ENCODE measurements at regions not wholly inside any gene's neighbourhood (a gene's known extent, or its start where the extent isn't known, plus 50 kb on each side); places are given as distances from the start of the nearest gene placed in this dataset.
"Not testable (repeated sequence)": the region's sequence is repeated elsewhere in the genome, so short reads cannot be mapped to it uniquely, and the experiment has no call there.

DNA sequence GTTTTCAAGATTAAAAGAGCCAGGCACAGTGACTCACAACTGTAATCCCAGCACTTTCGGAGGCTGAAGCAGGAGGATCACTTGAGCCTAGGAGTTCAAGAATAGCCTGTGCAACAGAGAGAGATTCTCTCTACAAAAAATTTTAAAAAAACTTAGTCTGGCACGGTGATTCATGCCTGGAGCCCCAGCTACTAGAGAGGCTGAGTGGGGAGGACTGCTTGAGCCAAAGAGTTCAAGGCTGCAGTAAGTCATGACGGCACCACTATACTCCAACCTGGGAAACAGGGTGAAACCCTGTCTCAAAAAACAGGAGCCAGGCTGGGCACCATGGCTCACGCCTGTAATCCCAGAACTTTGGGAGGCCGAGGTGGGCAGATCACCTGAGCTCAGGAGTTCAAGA lies 86.6 kb upstream of the KCTD7 start:
- TF ChIP-seq POLR2AphosphoS5 (IDR thresholded peaks at IDR 0.05; ENCODE audit: low read depth, low read length) (no peak), TAF1 (IDR thresholded peaks at IDR 0.05; ENCODE audit: low read depth, low read length) (no peak), SPI1 (IDR thresholded peaks at IDR 0.05; ENCODE audit: low read depth, low read length) (no peak), POLR2A (IDR thresholded peaks at IDR 0.05; ENCODE audit: low read depth, low read length) (no peak), POU2F2 (IDR thresholded peaks at IDR 0.05; ENCODE audit: low read depth, low read length) (no peak), PAX5 (IDR thresholded peaks at IDR 0.05; ENCODE audit: insufficient read depth, low read length, severe bottlenecking) (no peak)
- DNase-seq (ENCODE audit: insufficient read length, low spot score) (no peak), FAIRE-seq (no peak)

DNA sequence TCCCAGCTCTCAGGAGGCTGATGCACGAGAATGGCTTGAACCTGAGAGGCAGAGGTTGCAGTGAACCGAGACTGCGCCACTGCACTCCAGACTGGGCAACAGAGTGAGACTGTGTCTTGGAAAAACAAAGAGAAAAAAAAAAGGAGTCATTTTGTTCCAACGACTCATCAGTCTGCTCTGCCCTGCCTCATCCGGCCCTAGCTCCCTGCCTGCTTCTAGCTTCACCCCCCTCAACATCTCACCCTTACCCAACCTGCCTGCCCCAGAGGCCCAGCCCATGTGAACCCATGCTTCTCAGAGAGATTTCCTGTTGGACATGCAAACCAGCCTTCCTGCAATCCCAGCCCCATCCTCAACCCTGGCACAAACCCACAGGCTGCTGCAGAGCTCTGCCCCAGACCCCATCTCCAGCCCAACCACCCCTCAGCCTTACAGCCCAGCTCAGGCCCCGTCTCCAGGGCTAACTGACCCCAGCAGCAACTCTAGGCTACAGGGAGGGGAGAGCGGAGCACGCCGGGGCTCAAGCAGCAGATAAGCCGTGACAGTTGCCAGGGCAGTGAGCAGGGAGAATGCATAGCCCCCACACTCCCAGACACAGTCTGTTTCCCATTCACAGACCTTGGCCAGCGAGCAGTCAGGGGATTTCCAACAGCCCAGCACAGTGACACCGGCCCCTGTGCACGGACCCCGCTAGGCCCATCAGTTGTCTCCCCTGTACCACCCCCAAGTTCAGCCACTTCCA lies 86.0 kb upstream of the KCTD7 start:
- no peak for DNase-seq (ENCODE audit: insufficient read length, low spot score)
- FAIRE-seq = no peak
- TF ChIP-seq POLR2AphosphoS5 (IDR thresholded peaks at IDR 0.05; ENCODE audit: low read depth, low read length) = no peak
- no peak for TF ChIP-seq PAX5 (IDR thresholded peaks at IDR 0.05; ENCODE audit: insufficient read depth, low read length, severe bottlenecking)
- TF ChIP-seq SPI1 (IDR thresholded peaks at IDR 0.05; ENCODE audit: low read depth, low read length) = no peak
- no peak for TF ChIP-seq POLR2A (IDR thresholded peaks at IDR 0.05; ENCODE audit: low read depth, low read length)
- no peak for TF ChIP-seq TAF1 (IDR thresholded peaks at IDR 0.05; ENCODE audit: low read depth, low read length)
- no peak for TF ChIP-seq POU2F2 (IDR thresholded peaks at IDR 0.05; ENCODE audit: low read depth, low read length)

DNA sequence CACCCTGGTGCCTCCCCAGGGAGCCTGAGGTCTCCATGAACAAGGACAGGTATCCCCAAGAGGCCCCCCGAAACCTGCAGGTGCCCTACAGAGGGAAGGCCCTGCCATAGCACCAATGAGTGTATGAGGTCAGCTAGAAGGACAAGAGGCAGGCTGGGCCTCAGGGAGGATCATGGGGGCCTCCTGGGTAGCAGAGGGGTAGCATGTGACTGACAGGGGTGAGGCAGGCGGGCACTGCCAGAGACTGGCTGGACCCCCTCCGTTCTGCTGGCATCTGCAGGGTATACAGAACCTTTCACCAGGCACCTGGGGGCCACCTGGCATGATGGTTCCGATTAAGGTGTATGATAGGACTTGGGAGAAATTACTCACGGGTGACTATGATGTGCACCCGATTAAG lies 79.2 kb upstream of the KCTD7 start:
- DNase-seq (ENCODE audit: insufficient read length, low spot score) = no peak
- TF ChIP-seq TAF1 (IDR thresholded peaks at IDR 0.05; ENCODE audit: low read depth, low read length) (no peak), PAX5 (IDR thresholded peaks at IDR 0.05; ENCODE audit: insufficient read depth, low read length, severe bottlenecking) (no peak), POLR2AphosphoS5 (IDR thresholded peaks at IDR 0.05; ENCODE audit: low read depth, low read length) (no peak), POU2F2 (IDR thresholded peaks at IDR 0.05; ENCODE audit: low read depth, low read length) (no peak), SPI1 (IDR thresholded peaks at IDR 0.05; ENCODE audit: low read depth, low read length) (no peak), POLR2A (IDR thresholded peaks at IDR 0.05; ENCODE audit: low read depth, low read length) (no peak)
- no peak for FAIRE-seq

DNA sequence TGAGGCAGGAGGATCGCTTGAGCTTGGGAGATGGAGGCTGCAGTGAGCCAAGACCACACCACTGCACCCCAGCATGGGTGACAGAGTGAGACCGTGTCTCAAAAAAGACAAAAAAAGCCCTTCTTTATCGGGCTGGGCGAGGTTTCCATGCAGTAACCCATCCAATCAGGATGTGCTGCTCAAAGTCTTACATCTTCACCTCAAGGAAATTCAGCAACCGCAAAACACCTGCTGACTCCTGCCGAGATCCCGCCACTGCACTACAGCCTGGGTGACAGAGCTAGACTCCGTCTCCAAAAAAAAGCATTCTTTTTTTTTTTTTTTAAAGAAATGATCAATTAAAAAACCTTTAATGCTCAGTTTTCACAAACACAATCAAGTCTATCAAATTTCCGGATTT lies 75.7 kb upstream of the KCTD7 start:
- TF ChIP-seq POU2F2 (IDR thresholded peaks at IDR 0.05; ENCODE audit: low read depth, low read length) (no peak), TAF1 (IDR thresholded peaks at IDR 0.05; ENCODE audit: low read depth, low read length) (no peak), SPI1 (IDR thresholded peaks at IDR 0.05; ENCODE audit: low read depth, low read length) (no peak), PAX5 (IDR thresholded peaks at IDR 0.05; ENCODE audit: insufficient read depth, low read length, severe bottlenecking) (no peak), POLR2A (IDR thresholded peaks at IDR 0.05; ENCODE audit: low read depth, low read length) (no peak), POLR2AphosphoS5 (IDR thresholded peaks at IDR 0.05; ENCODE audit: low read depth, low read length) (no peak)
- no peak for DNase-seq (ENCODE audit: insufficient read length, low spot score)
- no peak for FAIRE-seq

DNA sequence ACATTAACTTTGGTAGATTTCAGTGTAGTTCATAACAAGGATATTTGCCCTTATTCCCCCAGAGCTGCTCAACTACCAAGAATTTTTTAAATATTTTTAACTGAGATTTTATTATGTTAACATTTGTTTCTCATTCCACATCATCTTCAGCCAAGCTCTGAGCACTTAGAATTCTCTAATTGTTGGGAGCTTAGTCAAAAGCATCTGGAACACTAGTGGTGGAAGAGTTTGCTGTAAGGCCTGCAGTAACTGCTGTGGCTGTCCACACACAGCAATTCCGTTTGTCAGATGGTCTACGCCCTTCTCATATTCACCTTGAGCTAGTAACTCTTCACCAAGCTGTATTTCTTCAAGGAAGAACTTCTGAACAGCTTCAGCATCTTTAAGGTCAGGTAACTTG lies 75.0 kb upstream of the KCTD7 start:
- not testable (repeated sequence) for DNase-seq (ENCODE audit: insufficient read length, low spot score); FAIRE-seq

DNA sequence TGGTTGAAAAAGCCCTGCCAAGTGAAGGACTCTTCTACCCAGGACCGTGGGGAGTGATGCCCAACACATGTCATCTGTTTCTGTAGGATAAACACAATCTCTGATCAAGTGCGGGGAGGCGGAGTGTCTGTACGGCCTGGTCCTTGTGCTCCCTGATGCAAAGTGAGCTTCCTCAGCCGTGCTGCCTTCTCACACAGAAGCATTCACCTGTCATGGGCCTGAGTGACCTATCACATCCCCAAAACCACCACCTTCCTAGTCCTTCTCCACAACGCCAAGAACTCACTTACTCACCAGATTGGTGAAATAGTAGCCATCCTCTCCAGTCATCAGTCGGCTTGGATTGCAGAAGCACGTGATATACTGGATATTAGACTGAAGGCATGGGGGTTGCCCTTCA lies 74.4 kb upstream of the KCTD7 start:
- DNase-seq (ENCODE audit: insufficient read length, low spot score) = not testable (repeated sequence)
- peak; percentile 9 for FAIRE-seq

DNA sequence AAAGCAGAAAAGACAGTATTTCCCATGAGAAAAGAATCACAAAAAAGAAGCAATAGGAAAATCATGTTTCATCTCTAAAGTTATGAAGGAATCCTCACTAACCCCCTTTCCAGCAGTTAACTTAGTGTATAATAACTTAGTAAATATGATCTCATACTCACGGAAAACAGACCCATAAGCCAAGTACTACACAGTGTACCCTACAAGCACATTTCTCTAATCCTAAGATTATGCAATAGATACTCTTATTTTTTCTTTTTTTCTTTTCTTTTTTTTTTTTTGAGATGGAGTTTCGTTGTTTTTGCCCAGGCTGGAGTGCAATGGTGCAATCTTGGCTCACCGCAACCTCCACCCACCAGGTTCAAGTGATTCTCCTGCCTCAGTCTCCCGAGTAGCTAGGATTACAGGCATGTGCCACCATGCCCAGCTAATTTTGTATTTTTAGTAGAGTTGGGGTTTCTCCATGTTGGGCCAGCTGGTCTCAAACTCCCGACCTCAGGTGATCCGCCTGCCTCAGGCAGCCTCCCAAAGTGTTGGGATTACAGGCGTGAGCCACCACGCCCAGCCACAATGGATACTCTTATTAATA lies 73.7 kb upstream of the KCTD7 start:
- not testable (repeated sequence) for FAIRE-seq

DNA sequence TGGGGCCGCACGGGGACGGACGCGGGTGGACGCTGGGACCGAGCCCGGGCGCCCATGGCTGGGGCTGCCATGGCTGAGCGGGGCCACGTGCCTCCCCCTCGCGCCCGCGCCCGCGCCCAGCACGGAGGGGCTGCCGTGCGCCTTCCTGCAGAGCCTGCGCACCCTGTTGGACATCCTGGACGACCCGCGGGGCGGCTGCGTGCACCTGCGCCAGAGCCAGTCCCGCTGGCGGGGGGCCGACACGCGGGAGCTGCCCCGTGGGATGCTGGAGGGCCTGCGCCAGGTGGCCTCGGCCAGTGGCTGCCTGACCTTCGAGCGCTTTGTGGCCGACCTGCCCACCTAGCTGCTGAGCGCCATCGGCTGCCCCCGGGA lies 72.5 kb upstream of the KCTD7 start:
- FAIRE-seq (no peak), DNase-seq (ENCODE audit: insufficient read length, low spot score) (no peak)

More for the DNA sequence above, 73.7 kb upstream of the KCTD7 start:
- not testable (repeated sequence) for DNase-seq (ENCODE audit: insufficient read length, low spot score)

DNA sequence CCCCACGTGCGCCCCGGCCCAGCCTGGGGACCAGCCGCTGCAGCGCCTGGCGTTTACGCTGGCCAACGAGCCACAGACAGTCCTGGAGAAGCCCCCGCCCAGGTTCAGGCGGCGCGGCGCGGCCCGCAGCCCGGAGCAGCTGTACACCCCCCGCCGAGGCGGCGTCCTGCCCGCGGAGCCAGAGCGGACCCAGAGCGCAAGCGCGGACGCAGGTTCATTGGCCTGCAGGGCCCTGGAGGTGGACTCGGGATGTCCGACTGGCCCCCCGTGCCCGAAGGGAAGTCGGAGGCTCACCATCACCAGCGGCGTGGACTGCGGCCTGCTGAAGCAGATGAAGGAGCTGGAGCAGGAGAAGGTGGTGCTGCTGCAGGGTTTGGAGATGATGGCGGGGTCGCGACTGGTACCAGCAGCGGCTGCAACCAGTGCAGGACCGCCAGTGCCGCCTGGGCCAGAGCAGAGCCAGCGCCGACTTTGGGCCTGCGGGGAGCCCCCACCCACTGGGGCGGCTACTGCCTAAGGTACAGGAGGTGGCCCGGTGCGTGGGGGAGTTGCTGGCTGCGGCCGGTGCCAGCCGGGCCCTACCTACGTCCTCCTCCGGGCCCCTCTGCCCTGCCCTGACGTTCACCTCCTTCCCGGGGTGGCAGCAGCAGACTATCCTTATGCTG lies 72.0 kb upstream of the KCTD7 start:
- FAIRE-seq = no peak
- TF ChIP-seq POLR2AphosphoS5 (IDR thresholded peaks at IDR 0.05; ENCODE audit: low read depth, low read length) (no peak), SPI1 (IDR thresholded peaks at IDR 0.05; ENCODE audit: low read depth, low read length) (no peak), POU2F2 (IDR thresholded peaks at IDR 0.05; ENCODE audit: low read depth, low read length) (no peak), POLR2A (IDR thresholded peaks at IDR 0.05; ENCODE audit: low read depth, low read length) (no peak), PAX5 (IDR thresholded peaks at IDR 0.05; ENCODE audit: insufficient read depth, low read length, severe bottlenecking) (no peak)
- DNase-seq (ENCODE audit: insufficient read length, low spot score) = no peak

More for the DNA sequence above, 72.5 kb upstream of the KCTD7 start:
- no peak for TF ChIP-seq POU2F2 (IDR thresholded peaks at IDR 0.05; ENCODE audit: low read depth, low read length)
- TF ChIP-seq SPI1 (IDR thresholded peaks at IDR 0.05; ENCODE audit: low read depth, low read length) = no peak
- no peak for TF ChIP-seq POLR2A (IDR thresholded peaks at IDR 0.05; ENCODE audit: low read depth, low read length)
- TF ChIP-seq POLR2AphosphoS5 (IDR thresholded peaks at IDR 0.05; ENCODE audit: low read depth, low read length) = no peak
- TF ChIP-seq PAX5 (IDR thresholded peaks at IDR 0.05; ENCODE audit: insufficient read depth, low read length, severe bottlenecking) = no peak
- no peak for TF ChIP-seq TAF1 (IDR thresholded peaks at IDR 0.05; ENCODE audit: low read depth, low read length)

Measured in GM12891 (cell line).